ENCODE measurements at regions not wholly inside any gene's neighbourhood (a gene's known extent, or its start where the extent isn't known, plus 50 kb on each side); places are given as distances from the start of the nearest gene placed in this dataset.

DNA sequence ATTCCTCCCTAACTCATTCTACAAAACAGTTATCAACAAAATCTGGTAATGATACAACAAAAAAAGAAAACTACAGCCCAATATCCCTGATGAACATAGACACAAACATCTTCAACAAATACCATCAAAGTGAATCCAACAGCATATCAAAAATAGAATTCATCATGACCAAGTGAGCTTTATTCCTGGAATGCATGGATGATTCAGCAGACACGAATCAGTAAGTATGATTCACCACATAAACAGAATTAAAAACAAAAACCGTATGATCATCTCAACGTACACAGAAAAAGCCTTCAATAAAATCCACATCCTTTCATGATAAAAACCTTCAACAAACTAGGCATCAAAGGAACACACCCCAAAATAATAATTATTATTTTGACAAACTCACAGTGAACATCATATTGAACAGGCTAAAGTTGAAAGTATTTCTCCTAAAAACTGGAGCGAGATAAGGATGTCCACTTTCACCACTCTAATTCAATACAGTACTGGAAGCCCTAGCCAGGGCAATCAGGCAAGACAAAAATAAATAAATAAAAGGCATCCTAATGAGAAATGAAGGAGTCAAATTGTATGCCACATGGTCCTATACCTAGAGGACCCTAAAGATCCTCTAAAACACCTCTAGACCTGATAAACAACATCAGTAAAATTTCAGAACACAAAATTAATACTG lies 305.1 kb upstream of the RGMB start:
- H3K4me1 ChIP-seq (ENCODE audit: insufficient read depth, low read length, poor library complexity, severe bottlenecking), result no peaks in the 10 kb centered on the region
- H3K9me3 ChIP-seq (ENCODE audit: low read depth, low read length, poor library complexity, severe bottlenecking), result no peaks in the 10 kb centered on the region
- H3K4me3 ChIP-seq (ENCODE audit: low read depth, low read length, poor library complexity, severe bottlenecking), result no peak overlapping the region
- TF ChIP-seq EZH2 (IDR thresholded peaks at IDR 0.05; ENCODE audit: borderline replicate concordance, low read depth, low read length, poor library complexity, severe bottlenecking), result no peak
- TF ChIP-seq, protein P1, sequence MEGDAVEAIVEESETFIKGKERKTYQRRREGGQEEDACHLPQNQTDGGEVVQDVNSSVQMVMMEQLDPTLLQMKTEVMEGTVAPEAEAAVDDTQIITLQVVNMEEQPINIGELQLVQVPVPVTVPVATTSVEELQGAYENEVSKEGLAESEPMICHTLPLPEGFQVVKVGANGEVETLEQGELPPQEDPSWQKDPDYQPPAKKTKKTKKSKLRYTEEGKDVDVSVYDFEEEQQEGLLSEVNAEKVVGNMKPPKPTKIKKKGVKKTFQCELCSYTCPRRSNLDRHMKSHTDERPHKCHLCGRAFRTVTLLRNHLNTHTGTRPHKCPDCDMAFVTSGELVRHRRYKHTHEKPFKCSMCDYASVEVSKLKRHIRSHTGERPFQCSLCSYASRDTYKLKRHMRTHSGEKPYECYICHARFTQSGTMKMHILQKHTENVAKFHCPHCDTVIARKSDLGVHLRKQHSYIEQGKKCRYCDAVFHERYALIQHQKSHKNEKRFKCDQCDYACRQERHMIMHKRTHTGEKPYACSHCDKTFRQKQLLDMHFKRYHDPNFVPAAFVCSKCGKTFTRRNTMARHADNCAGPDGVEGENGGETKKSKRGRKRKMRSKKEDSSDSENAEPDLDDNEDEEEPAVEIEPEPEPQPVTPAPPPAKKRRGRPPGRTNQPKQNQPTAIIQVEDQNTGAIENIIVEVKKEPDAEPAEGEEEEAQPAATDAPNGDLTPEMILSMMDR (conservative IDR thresholded peaks at IDR 0.05; ENCODE audit: low read depth, low read length), result no peak
- no peak for DNase-seq (ENCODE audit: low spot score)
- H3K27ac ChIP-seq (ENCODE audit: low read depth, low read length, poor library complexity, severe bottlenecking), result no peak overlapping the region
- ChIA-PET POLR2A (ENCODE audit: low non-redundant PET) (no interaction called here), CTCF (no interaction called here)
- intact Hi-C loops (cut with micrococcal nuclease; ENCODE audit: unreplicated experiment), result no loop called here
- no peaks in the 10 kb centered on the region for H3K36me3 ChIP-seq (ENCODE audit: insufficient read depth, low read length, poor library complexity, severe bottlenecking)
- no peaks in the 10 kb centered on the region for H3K27me3 ChIP-seq (replicated peaks; ENCODE audit: insufficient read depth, low read depth, low read length, poor library complexity)
- BruUV-seq (replicated peaks), result no TSS peak

- CTCF ChIA-PET, result no interaction called here
- no peak overlapping the region for H3K27ac ChIP-seq (ENCODE audit: low read depth, low read length, poor library complexity, severe bottlenecking)
- no peak for DNase-seq (ENCODE audit: low spot score)
- H3K36me3 ChIP-seq (ENCODE audit: insufficient read depth, low read length, poor library complexity, severe bottlenecking), result no peaks in the 10 kb centered on the region
- no TSS peak for BruUV-seq (replicated peaks)
- H3K4me1 ChIP-seq (ENCODE audit: insufficient read depth, low read length, poor library complexity, severe bottlenecking), result no peaks in the 10 kb centered on the region
- no peak overlapping the region for H3K4me3 ChIP-seq (ENCODE audit: low read depth, low read length, poor library complexity, severe bottlenecking)
- intact Hi-C loops (cut with micrococcal nuclease; ENCODE audit: unreplicated experiment), result no loop called here
- TF ChIP-seq EZH2 (IDR thresholded peaks at IDR 0.05; ENCODE audit: borderline replicate concordance, low read depth, low read length, poor library complexity, severe bottlenecking), result no peak
- TF ChIP-seq, protein P1 (conservative IDR thresholded peaks at IDR 0.05; ENCODE audit: low read depth, low read length), result no peak
- H3K27me3 ChIP-seq (replicated peaks; ENCODE audit: insufficient read depth, low read depth, low read length, poor library complexity), result peaks cover 5% of the 10 kb centered on the region
- POLR2A ChIA-PET (ENCODE audit: low non-redundant PET), result no interaction called here
- H3K9me3 ChIP-seq (ENCODE audit: low read depth, low read length, poor library complexity, severe bottlenecking), result no peaks in the 10 kb centered on the region
Observed at GRCh38 chr5:98470747-98471146, 302.7 kb upstream of the RGMB start.

DNA sequence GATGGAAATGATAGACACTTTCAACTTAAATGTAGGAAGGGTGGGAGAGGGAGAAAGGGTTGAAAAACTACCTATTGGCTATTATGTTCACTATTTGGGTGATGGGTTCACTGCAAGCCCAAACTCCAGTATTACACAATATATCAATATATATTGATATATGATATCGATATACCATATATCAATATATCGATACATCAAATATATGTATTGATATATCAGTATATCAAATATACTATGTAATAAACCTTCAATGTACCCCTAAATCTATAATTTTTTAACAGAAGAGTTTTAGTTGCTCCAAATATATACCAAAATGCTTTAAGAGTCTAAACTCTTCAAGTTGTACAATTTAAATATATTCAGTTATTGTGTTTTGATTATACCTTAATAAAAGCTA lies 302.0 kb upstream of the RGMB start:
- DNase-seq (ENCODE audit: low spot score), result no peak
- H3K4me3 ChIP-seq (ENCODE audit: low read depth, low read length, poor library complexity, severe bottlenecking), result no peak overlapping the region
- H3K4me1 ChIP-seq (ENCODE audit: insufficient read depth, low read length, poor library complexity, severe bottlenecking), result no peaks in the 10 kb centered on the region
- CTCF ChIA-PET, result no interaction called here
- POLR2A ChIA-PET (ENCODE audit: low non-redundant PET), result no interaction called here
- H3K36me3 ChIP-seq (ENCODE audit: insufficient read depth, low read length, poor library complexity, severe bottlenecking), result no peaks in the 10 kb centered on the region
- H3K9me3 ChIP-seq (ENCODE audit: low read depth, low read length, poor library complexity, severe bottlenecking), result no peaks in the 10 kb centered on the region
- TF ChIP-seq EZH2 (IDR thresholded peaks at IDR 0.05; ENCODE audit: borderline replicate concordance, low read depth, low read length, poor library complexity, severe bottlenecking), result no peak
- TF ChIP-seq, protein P1 (conservative IDR thresholded peaks at IDR 0.05; ENCODE audit: low read depth, low read length), result no peak
- no TSS peak for BruUV-seq (replicated peaks)
- intact Hi-C loops (cut with micrococcal nuclease; ENCODE audit: unreplicated experiment), result no loop called here
- no peak overlapping the region for H3K27ac ChIP-seq (ENCODE audit: low read depth, low read length, poor library complexity, severe bottlenecking)
- H3K27me3 ChIP-seq (replicated peaks; ENCODE audit: insufficient read depth, low read depth, low read length, poor library complexity), result peaks cover 11% of the 10 kb centered on the region
